ENCODE measurements at regions not wholly inside any gene's neighbourhood (a gene's known extent, or its start where the extent isn't known, plus 50 kb on each side); places are given as distances from the start of the nearest gene placed in this dataset.
"Not testable (repeated sequence)": the region's sequence is repeated elsewhere in the genome, so short reads cannot be mapped to it uniquely, and the experiment has no call there.

- ChIA-PET CTCF (no interaction called here), POLR2A (no interaction called here)
- TF ChIP-seq SUZ12 (IDR thresholded peaks at IDR 0.05) (no peak), SP1 (IDR thresholded peaks at IDR 0.05) (no peak), PKNOX1 (IDR thresholded peaks at IDR 0.05) (no peak), FOXK2 (IDR thresholded peaks at IDR 0.05) (no peak), LEF1 (IDR thresholded peaks at IDR 0.05; ENCODE audit: borderline replicate concordance) (no peak), TARDBP (IDR thresholded peaks at IDR 0.05) (no peak), BHLHE40 (IDR thresholded peaks at IDR 0.05; ENCODE audit: borderline replicate concordance) (no peak), CTBP1 (IDR thresholded peaks at IDR 0.05; ENCODE audit: borderline replicate concordance) (no peak), ELF4 (IDR thresholded peaks at IDR 0.05) (no peak), L3MBTL2 (conservative IDR thresholded peaks at IDR 0.05) (no peak), FOXA1 (IDR thresholded peaks at IDR 0.05) (no peak), ZNF384 (IDR thresholded peaks at IDR 0.05) (no peak), FOXM1 (IDR thresholded peaks at IDR 0.05; ENCODE audit: borderline replicate concordance) (no peak)
- DNase-seq (ENCODE audit: extremely low spot score): no peak
Measured at GRCh38 chr12:13404111-13404628, 207.6 kb downstream of the EMP1 start.

DNA sequence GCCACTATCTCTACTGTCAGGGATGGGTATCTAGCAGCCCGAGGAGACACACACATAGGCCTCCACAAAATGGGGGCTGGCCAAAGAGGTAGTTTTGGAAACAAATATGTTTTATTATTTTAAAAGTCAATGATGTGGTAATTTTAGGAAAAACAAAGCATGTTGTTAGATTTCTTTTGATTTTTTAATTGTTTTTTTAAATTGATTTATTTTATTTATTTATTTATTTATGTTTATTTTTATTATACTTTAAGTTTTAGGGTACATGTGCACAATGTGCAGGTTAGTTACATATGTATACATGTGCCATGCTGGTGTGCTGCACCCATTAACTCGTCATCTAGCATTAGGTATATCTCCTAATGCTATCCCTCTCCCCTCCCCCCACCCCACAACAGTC lies 194.8 kb downstream of the EMP1 start:
- POLR2A ChIA-PET; DNase-seq (ENCODE audit: extremely low spot score); CTCF ChIA-PET: not testable (repeated sequence)

DNA sequence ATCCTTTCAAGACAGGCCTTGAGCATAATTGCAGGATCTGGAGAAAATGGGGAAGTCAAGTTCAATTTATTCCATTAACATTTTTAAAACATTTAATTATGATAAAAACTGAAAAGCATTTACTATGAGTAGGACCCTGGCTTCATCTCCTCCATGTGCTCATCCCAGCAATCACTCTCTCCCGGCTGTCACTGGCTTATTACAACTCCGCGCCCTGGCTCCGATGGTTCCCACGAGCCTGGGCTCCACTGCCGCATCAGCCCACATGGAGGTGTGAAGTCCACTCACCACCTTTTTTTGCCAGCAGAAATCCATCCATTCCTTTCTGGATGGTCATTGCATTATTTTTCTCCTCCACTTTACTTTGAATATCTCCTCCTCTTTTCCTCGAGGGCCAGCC lies 194.4 kb downstream of the EMP1 start:
- POLR2A ChIA-PET: no interaction called here

DNA sequence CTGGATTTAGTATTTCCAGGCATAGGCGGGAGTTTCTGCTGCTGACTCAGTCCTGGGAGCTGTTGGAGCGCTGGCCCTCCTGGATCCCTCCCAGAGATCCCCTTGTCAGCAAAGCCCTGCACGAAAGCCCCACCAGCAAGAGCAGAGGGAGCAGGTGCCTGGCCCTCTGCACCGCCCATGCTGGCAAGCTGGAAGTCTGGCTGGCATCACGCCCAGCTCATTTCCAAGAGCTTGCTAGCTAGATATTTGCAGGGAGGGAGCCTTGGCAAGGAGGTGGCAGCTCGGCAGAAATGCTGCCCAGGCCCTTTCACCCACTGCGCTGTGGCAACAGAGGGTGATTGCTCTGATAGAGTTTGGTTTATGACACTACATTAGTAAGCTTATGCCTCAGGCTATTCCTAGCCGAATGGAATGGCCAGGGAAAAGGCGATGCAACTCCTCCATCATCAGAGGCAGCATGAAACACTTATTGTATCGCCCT lies 193.9 kb downstream of the EMP1 start:
- ChIA-PET POLR2A (no interaction called here), CTCF (no interaction called here)
- TF ChIP-seq SP1 (IDR thresholded peaks at IDR 0.05) (no peak), ELF4 (IDR thresholded peaks at IDR 0.05) (no peak), ZNF384 (IDR thresholded peaks at IDR 0.05) (no peak), LEF1 (IDR thresholded peaks at IDR 0.05; ENCODE audit: borderline replicate concordance) (no peak), ARNT (IDR thresholded peaks at IDR 0.05) (no peak)
- DNase-seq (ENCODE audit: extremely low spot score): no peak

More for the DNA sequence above, 194.4 kb downstream of the EMP1 start:
- no peak for DNase-seq (ENCODE audit: extremely low spot score)
- CTCF ChIA-PET: no interaction called here
- TF ChIP-seq NFRKB (IDR thresholded peaks at IDR 0.05) (no peak), FOXK2 (IDR thresholded peaks at IDR 0.05) (no peak), FOXM1 (IDR thresholded peaks at IDR 0.05; ENCODE audit: borderline replicate concordance) (no peak), FOXA1 (IDR thresholded peaks at IDR 0.05) (no peak), SP1 (IDR thresholded peaks at IDR 0.05) (no peak), ELF4 (IDR thresholded peaks at IDR 0.05) (no peak), SUZ12 (IDR thresholded peaks at IDR 0.05) (no peak), BHLHE40 (IDR thresholded peaks at IDR 0.05; ENCODE audit: borderline replicate concordance) (no peak), ARNT (IDR thresholded peaks at IDR 0.05) (no peak), L3MBTL2 (conservative IDR thresholded peaks at IDR 0.05) (no peak), TARDBP (IDR thresholded peaks at IDR 0.05) (no peak), LEF1 (IDR thresholded peaks at IDR 0.05; ENCODE audit: borderline replicate concordance) (no peak), ZNF384 (IDR thresholded peaks at IDR 0.05) (no peak), CTBP1 (IDR thresholded peaks at IDR 0.05; ENCODE audit: borderline replicate concordance) (no peak), HDGF (IDR thresholded peaks at IDR 0.05; ENCODE audit: borderline replicate concordance) (no peak), PKNOX1 (IDR thresholded peaks at IDR 0.05) (no peak)

- no peak for DNase-seq (ENCODE audit: extremely low spot score)
- TF ChIP-seq PKNOX1 (IDR thresholded peaks at IDR 0.05): no peak
- no peak for TF ChIP-seq FOXK2 (IDR thresholded peaks at IDR 0.05)
- no peak for TF ChIP-seq NFRKB (IDR thresholded peaks at IDR 0.05)
- no peak for TF ChIP-seq ZNF384 (IDR thresholded peaks at IDR 0.05)
- POLR2A ChIA-PET: no interaction called here
- CTCF ChIA-PET: no interaction called here
Measured at GRCh38 chr12:13387101-13387500, 190.6 kb downstream of the EMP1 start.

GRCh38 chr12:13386323-13387039 lies 190.0 kb downstream of the EMP1 start:
- ChIA-PET CTCF (no interaction called here), POLR2A (no interaction called here)
- no peak for DNase-seq (ENCODE audit: extremely low spot score)
- TF ChIP-seq ZNF384 (IDR thresholded peaks at IDR 0.05): no peak
- TF ChIP-seq FOXK2 (IDR thresholded peaks at IDR 0.05): no peak
- TF ChIP-seq LEF1 (IDR thresholded peaks at IDR 0.05; ENCODE audit: borderline replicate concordance): no peak
- TF ChIP-seq TARDBP (IDR thresholded peaks at IDR 0.05): no peak
- TF ChIP-seq HDGF (IDR thresholded peaks at IDR 0.05; ENCODE audit: borderline replicate concordance): no peak
- TF ChIP-seq ARNT (IDR thresholded peaks at IDR 0.05): no peak
- TF ChIP-seq SP1 (IDR thresholded peaks at IDR 0.05): no peak
- no peak for TF ChIP-seq L3MBTL2 (conservative IDR thresholded peaks at IDR 0.05)
- TF ChIP-seq FOXA1 (IDR thresholded peaks at IDR 0.05): no peak
- no peak for TF ChIP-seq NFRKB (IDR thresholded peaks at IDR 0.05)
- TF ChIP-seq SUZ12 (IDR thresholded peaks at IDR 0.05): no peak
- no peak for TF ChIP-seq ELF4 (IDR thresholded peaks at IDR 0.05)
- no peak for TF ChIP-seq BHLHE40 (IDR thresholded peaks at IDR 0.05; ENCODE audit: borderline replicate concordance)
- TF ChIP-seq FOXM1 (IDR thresholded peaks at IDR 0.05; ENCODE audit: borderline replicate concordance): no peak
- TF ChIP-seq CTBP1 (IDR thresholded peaks at IDR 0.05; ENCODE audit: borderline replicate concordance): no peak
- TF ChIP-seq PKNOX1 (IDR thresholded peaks at IDR 0.05): no peak

Measured in HEK293T (cell line).